ENCODE measurements at regions not wholly inside any gene's neighbourhood (a gene's known extent, or its start where the extent isn't known, plus 50 kb on each side); places are given as distances from the start of the nearest gene placed in this dataset.

GRCh38 chr2:146324951-146325350, 1519.9 kb upstream of the ACVR2A start:
- DNase-seq: no peak

- DNase-seq: no peak
These were observed 1521.3 kb upstream of the ACVR2A start for GRCh38 chr2:146323564-146323963.

DNA sequence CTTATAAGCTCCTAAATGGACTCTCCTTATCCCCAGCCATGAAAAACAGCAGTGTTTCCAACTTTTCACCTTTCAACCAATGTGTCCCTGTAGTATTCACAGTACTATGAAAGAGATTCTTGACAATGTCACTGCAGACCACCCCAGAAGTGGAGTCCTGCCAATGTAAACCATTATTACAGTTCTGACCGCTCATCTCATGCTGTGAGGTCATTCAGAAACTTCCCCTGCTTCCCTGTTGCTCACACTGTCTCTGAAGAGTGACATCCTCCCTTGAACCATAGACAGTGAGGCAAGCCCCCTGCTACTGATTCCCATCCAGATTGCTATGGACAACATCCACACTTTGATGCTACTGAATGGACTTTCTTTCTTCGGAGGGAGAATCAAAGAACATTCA, 1523.7 kb upstream of the ACVR2A start:
- no peak for DNase-seq

- no peak for DNase-seq
These were observed 1526.9 kb upstream of the ACVR2A start for GRCh38 chr2:146317959-146318358.

GRCh38 chr2:146312899-146313298, 1531.9 kb upstream of the ACVR2A start:
- no peak for DNase-seq

DNA sequence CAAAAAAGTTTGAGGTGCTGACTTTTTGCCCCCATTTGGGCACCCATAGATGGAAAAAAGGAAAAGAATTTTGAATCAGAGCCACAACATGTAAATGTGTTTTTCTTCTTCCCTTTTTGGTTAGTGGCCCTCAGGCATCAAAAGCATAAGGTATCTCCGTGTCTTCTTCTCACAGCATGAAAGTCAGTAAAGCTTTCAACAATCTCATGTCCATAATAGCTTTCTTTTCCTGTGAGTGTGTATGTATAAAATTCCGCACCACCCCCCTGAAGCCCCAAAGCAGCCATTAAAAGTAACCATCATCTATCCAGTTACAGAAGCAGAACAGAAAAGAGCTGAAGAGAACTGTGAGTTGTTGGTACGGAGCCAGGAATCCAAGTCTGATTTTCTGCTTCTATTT, 1539.7 kb upstream of the ACVR2A start:
- DNase-seq: no peak

- no peak for DNase-seq
These were observed 1543.5 kb upstream of the ACVR2A start for GRCh38 chr2:146301287-146301686.

DNA sequence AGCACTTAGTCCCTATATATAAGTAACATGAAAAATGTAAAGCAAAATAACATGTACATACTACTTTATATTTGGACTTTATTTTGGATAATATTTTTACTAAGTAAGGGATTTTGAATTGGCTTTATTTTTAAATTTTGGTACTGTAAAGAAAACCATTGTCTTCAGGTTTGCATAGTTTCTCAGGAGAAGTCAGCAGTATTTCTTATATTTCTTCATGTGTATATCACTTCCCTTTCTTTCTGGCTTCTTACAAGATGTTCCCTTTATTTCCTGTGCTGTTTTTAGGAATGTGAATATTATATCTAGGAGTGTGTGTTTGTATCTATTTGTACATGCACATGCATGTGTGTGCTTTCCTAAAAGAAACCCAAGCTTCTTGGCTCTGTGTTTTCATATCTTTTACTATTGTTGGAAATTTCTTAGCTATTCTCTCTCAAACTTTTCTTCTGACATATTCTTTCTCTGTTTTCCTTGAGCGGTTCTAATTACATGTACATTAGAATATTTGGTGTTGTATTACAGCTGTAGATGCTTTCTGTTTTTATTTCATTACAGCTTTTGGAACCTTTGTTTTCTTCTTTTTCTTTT, 1549.7 kb upstream of the ACVR2A start:
- DNase-seq: no peak

DNA sequence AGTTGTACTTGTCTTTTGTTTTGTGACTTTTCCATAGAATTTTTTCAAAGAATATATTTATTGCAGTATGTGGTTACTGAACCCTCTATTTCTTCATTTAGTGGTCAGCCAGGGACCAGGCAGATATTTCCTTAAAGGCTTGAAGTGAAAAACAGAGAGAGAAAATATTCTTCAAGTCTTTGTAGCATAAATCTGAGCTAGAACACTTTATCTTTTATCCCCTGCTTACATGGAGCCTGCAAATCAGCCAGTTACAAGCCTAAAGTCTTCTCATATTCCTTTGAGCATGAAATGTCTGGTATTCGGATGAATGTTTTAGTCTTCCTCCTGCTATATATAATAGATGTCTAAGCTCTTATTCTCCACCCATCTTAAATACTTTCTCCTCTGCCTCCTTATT, 1557.5 kb upstream of the ACVR2A start:
- DNase-seq: no peak

DNA sequence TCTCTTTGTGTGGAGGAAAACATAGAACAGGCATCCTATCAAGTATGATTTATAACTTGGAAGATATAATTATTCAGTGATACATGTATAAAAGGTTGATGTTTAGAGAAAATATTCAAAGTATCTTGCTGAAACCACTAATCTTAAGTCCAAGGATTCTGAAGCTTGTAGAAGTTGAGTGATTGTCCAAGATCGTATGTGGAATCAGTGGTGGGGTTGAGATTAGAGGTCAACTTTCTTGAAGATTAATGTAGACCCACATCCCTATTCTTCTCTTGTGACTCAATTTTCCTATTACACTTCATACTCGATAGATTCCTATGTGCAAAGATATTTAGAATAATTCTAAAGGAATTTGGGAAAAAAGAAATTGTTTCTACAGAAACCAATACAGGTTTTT, 1565.9 kb upstream of the ACVR2A start:
- DNase-seq: no peak

DNA sequence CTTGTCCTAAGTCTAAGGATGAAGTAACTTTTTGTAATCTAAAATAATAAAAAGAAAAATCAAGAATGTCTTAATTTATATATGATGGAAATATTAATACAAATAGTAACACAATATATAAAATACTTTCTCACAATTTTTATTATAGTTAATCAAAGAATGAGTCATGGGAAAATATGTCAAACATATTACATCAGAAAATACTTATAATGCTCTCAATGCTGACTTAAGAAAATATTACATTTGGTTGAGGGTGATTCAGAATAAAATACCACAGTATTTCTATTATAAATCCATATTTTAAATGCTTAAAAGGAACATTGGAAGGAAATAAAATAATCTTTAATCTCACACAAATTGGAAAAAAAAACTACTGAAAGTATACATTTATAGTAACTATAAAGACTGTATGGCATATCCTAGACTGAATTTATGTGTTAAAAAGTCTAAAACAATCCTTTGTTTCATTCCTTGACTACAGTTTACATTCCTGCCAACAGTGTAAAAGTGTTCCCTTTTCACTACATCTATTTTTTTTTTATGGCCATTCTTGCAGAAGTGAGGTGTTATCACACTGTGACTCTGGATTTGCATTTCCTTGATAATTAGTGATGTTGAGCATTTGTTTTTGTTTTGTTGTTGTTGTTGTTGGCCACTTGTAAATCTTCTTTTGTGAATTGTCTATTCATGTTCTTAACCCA, 1573.5 kb upstream of the ACVR2A start:
- DNase-seq: no peak

- DNase-seq: no peak
These were observed 1574.2 kb upstream of the ACVR2A start for GRCh38 chr2:146270618-146271017.

DNA sequence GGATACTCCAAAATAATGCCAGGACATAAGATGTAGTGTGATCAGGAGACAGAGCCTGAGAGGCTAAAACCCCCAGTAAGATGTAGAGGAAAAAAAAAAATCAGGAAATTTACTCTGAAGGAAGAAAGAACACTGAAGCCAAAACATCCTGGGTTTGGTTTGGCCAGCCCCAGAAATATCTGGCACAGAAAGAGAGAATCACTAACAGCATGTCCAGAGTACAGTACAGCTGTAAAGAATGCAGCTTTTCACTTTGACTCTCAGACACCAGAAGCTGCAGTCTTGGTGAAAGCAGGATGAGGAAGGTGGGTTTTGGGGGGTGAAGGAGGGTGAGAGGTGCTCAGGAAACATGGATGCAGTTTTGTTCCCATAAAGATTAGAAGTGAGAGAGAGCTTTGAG, 1577.7 kb upstream of the ACVR2A start:
- no peak for DNase-seq

- DNase-seq: no peak
These were observed 1579.2 kb upstream of the ACVR2A start for GRCh38 chr2:146265656-146266055.

GRCh38 chr2:146262606-146263005, 1582.2 kb upstream of the ACVR2A start:
- DNase-seq: no peak

- DNase-seq: no peak
These were observed 1584.3 kb upstream of the ACVR2A start for GRCh38 chr2:146260551-146260950.

DNA sequence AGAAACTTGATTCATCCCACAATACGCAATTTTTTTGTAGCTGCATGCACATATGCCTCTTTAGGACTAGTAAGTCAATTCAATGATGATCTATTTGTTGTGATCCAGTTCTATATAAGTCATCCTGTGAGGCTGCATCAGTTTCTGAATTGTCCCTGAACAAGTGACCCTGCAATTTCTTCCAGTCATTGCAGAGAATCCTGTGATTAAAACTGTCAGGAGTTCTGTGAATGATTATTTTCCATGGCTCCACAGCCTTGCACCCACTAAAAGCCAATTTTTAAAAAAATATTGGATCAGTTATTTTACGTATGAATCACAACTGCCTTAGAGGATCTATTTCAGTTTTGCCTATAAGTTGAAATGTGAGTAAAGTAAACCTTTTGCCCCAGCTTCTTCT, 1585.0 kb upstream of the ACVR2A start:
- no peak for DNase-seq

DNA sequence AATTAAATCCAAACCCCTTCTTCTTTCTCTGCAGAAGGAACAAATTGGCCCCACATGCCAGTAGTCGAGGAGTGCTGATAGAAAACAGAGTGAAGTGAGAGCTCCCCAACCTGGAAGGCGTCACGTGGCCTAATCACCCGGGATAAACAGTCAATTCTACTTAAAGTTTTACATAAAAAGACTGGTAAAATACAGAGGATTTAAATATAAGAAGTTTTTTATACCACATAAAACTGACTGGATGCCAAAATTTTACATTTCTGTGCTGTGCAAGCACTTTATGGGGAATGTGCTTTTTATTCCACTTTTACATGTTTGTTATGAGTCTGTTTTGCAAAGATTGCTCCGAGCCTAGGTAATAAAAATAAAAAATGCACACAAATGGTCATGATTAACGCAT, 1586.8 kb upstream of the ACVR2A start:
- DNase-seq: no peak

DNA sequence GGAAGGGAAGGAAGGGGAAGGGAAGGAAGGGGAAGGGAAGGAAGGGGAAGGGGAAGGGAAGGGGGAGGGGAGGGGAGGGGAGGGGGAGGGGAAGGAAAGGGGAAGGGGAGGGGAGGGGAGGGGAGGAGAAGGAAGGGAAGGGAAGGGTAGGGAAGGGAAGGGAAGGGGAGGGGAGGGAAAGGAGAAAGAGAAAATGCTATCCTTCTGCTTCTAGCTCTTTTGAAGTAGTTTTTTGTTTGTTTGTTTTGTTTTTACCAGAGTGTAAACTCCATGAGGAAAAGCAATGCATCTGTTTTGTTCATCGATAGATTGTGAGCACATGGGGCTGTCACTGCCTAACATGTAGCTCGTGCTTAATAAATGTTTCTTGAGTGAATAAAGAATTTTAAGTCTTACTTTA, 1592.7 kb upstream of the ACVR2A start:
- DNase-seq: no peak

DNA sequence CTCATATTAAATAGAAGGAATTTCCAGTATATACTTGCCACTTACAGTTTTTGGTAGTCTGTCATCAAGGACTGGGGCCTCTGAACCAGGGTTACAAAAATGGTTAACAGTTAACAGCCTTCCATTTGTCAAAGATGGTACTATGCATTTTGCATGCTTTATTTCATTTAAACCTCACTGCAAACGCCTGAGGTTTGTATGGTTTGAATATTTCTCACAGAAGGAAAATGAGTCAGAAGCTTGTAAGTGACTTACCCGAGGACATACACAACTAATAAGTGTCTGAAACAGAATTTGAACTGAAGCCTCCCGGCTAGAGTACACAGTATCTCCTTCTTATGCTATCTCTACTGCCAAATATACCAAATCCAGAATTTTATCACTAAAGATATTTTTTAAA, 1593.5 kb upstream of the ACVR2A start:
- no peak for DNase-seq

DNA sequence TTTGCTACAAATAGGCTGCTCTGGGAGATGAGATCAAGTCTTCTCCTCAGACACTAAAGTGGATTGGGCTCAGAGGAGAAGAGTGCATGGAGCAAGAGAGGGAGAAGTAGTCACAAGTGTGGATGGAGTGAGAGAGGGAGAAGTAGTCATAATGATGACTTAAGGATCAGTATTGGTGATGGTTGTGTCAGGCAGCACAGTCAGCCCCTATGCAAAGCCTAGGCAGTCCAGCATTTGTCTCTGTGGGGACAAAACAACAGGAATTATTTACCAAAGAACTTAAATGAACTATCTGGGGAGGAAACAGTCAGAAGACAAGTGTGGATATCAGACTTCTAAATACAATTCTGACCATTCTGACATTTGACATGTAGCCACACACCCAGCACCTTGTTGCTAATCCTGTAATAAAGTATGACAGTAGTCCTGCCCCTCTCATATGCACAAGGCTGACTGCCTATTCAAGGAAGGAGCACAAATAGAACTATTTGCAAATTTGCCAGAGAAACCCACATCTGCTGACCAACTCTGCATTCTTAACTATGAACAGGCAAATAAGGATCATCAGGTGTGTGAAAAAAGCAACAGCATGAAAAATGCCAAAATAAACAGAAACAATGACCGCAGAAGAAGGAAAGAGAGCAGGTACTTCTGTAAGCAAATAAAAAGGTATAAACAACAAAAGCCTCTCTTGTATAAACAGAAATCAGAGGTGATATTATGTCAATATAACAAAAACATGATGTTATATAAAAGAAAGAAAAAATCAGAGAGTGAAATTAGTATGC, 1597.9 kb upstream of the ACVR2A start:
- no peak for DNase-seq

GRCh38 chr2:146246002-146246735, 1598.7 kb upstream of the ACVR2A start:
- DNase-seq: no peak

DNA sequence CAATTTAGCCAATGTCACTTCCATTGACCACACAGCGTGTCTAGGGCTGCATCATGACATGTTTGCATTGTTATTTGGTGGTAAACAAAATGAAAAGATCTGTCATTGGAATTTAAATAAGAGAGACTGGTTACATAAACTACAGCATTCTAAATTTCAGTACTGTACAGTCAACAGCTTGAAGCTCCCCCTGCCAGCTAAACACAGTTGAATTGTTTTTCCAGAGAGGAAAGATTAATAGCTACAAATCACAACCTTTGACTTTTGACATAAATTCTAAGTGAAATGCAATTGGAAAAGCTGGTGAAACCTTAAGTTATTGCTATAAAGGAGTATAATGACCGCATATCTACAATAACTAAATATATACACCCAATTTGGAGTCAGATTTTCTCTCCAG, 1600.0 kb upstream of the ACVR2A start:
- DNase-seq: no peak

GRCh38 chr2:146244131-146244530, 1600.7 kb upstream of the ACVR2A start:
- DNase-seq: no peak
